ENCODE measurements at regions not wholly inside any gene's neighbourhood (a gene's known extent, or its start where the extent isn't known, plus 50 kb on each side); places are given as distances from the start of the nearest gene placed in this dataset.
A peak's percentile ranks its signal among the peaks of the same experiment; 100 is the strongest.

DNA sequence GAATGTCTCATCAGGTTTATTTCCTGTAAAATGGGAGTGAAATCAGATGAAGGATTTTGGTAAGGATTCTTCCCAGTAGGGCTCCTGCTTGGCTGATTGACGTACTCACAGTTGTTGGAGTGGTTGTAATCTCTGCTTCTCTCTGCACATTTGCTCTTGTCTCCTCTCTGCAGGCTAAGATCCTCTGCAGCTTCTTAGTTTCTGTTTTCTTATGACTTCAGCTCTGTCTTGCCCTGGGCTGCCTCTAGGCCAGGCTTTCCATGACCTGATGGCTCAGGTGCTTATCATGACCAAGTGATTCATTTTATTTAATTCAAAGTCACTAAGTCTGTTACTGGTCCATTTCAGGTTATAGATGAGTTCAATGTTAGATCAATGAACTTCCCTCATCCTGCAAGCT, 394.5 kb upstream of the DDHD1 start:
- no peaks in the 10 kb centered on the region for H3K27me3 ChIP-seq (ENCODE audit: insufficient read depth, low read length, poor library complexity)
- no peaks in the 10 kb centered on the region for H3K36me3 ChIP-seq (ENCODE audit: control insufficient read depth, insufficient read depth, low read length)
- H2AK5ac ChIP-seq (ENCODE audit: low read length): no peak overlapping the region
- WGBS (ENCODE audit: extremely low coverage, insufficient coverage, low lambda C conversion rate): no CpG with 5 or more reads among the region's 1 CpG
- no peak overlapping the region for H2BK5ac ChIP-seq (ENCODE audit: low read length)
- H3K4ac ChIP-seq (ENCODE audit: low read depth, low read length): no peak overlapping the region
- peaks cover 2% of the 10 kb centered on the region for H3K4me1 ChIP-seq (ENCODE audit: control insufficient read depth, low read depth, low read length)
- no peak overlapping the region for H2BK120ac ChIP-seq (ENCODE audit: low read depth, low read length)
- H2BK15ac ChIP-seq (replicated peaks; ENCODE audit: low read depth): no peak overlapping the region
- H3K4me3 ChIP-seq (ENCODE audit: low read length): no peak overlapping the region
- no peak overlapping the region for H4K5ac ChIP-seq (ENCODE audit: low read length)
- no peaks in the 10 kb centered on the region for H3K79me1 ChIP-seq (ENCODE audit: low read length)
- H3K9ac ChIP-seq (ENCODE audit: low read length): no peak overlapping the region
- H3K27ac ChIP-seq (ENCODE audit: low read depth, low read length): no peak overlapping the region
- no peak overlapping the region for H3K18ac ChIP-seq (ENCODE audit: low read length)
- no peak for DNase-seq
- H3K79me2 ChIP-seq (ENCODE audit: control insufficient read depth, insufficient read depth, low read length): no peaks in the 10 kb centered on the region
- H3K23ac ChIP-seq (ENCODE audit: low read length): no peak overlapping the region
- no peak overlapping the region for H3K56ac ChIP-seq (ENCODE audit: low read length)
- H4K8ac ChIP-seq (ENCODE audit: low read depth, low read length): no peak overlapping the region
- no peak overlapping the region for H3K4me2 ChIP-seq (ENCODE audit: low read length)

DNA sequence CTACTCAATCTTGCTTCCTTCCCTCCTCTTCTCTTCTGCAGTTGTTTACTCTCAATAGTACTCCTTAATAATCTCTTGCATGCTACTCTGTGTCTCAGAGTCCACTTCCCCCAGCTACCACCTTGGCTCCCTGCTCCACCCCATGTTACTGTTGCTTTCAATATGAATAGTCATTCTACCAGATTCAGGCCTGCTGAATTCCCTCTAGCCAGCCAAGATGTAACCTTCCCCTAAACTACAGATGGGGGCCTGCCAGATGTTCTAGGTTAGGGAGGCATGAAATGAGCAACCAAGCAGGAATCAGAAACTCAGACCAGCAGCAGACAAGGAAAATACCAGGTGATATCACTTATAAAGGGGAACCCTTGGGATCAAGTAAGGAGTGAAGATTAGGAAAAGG, 392.1 kb upstream of the DDHD1 start:
- no peak overlapping the region for H3K4ac ChIP-seq (ENCODE audit: low read depth, low read length)
- H3K4me1 ChIP-seq (ENCODE audit: control insufficient read depth, low read depth, low read length): peaks cover 2% of the 10 kb centered on the region
- no peak overlapping the region for H4K8ac ChIP-seq (ENCODE audit: low read depth, low read length)
- H3K56ac ChIP-seq (ENCODE audit: low read length): no peak overlapping the region
- H3K9ac ChIP-seq (ENCODE audit: low read length): no peak overlapping the region
- H2BK5ac ChIP-seq (ENCODE audit: low read length): no peak overlapping the region
- DNase-seq: no peak
- no peak overlapping the region for H4K5ac ChIP-seq (ENCODE audit: low read length)
- H3K4me2 ChIP-seq (ENCODE audit: low read length): no peak overlapping the region
- H3K4me3 ChIP-seq (ENCODE audit: low read length): no peak overlapping the region
- no peak overlapping the region for H2AK5ac ChIP-seq (ENCODE audit: low read length)
- no peak overlapping the region for H2BK120ac ChIP-seq (ENCODE audit: low read depth, low read length)
- H3K79me2 ChIP-seq (ENCODE audit: control insufficient read depth, insufficient read depth, low read length): no peaks in the 10 kb centered on the region
- no peak overlapping the region for H3K18ac ChIP-seq (ENCODE audit: low read length)
- no peak overlapping the region for H3K23ac ChIP-seq (ENCODE audit: low read length)
- no peaks in the 10 kb centered on the region for H3K27me3 ChIP-seq (ENCODE audit: insufficient read depth, low read length, poor library complexity)
- H2BK15ac ChIP-seq (replicated peaks; ENCODE audit: low read depth): no peak overlapping the region
- H3K79me1 ChIP-seq (ENCODE audit: low read length): no peaks in the 10 kb centered on the region
- H3K36me3 ChIP-seq (ENCODE audit: control insufficient read depth, insufficient read depth, low read length): no peaks in the 10 kb centered on the region
- H3K27ac ChIP-seq (ENCODE audit: low read depth, low read length): no peak overlapping the region

DNA sequence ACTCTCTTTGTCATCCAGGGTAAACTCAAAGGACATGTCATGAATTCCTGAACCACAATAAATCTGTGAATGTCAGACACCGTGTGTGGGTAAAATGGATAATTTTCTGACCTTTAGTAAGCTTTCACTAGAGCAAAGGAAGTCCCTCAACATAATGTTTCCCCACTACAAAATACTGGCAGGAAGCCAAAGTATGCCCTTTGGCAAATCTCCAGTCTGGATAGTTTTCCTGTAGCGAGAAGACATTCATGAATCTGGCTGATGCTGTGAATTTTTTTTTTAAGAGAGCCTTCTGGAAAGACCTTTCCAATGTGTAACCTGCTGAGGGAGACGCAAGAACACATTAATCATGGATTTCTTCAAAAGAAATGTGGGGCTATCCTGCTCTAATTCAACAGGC, 389.6 kb upstream of the DDHD1 start:
- Histone ChIP-seq H3K4me3 (ENCODE audit: low read length) (no peak overlapping the region), H3K36me3 (ENCODE audit: control insufficient read depth, insufficient read depth, low read length) (no peaks in the 10 kb centered on the region), H4K8ac (ENCODE audit: low read depth, low read length) (no peak overlapping the region), H3K4ac (ENCODE audit: low read depth, low read length) (no peak overlapping the region), H3K9ac (ENCODE audit: low read length) (no peak overlapping the region), H3K27ac (ENCODE audit: low read depth, low read length) (no peak overlapping the region), H3K79me1 (ENCODE audit: low read length) (no peaks in the 10 kb centered on the region), H3K27me3 (ENCODE audit: insufficient read depth, low read length, poor library complexity) (no peaks in the 10 kb centered on the region), H2BK5ac (ENCODE audit: low read length) (no peak overlapping the region), H3K4me2 (ENCODE audit: low read length) (no peak overlapping the region), H3K4me1 (ENCODE audit: control insufficient read depth, low read depth, low read length) (no peaks in the 10 kb centered on the region), H2BK120ac (ENCODE audit: low read depth, low read length) (no peak overlapping the region), H3K56ac (ENCODE audit: low read length) (no peak overlapping the region), H3K18ac (ENCODE audit: low read length) (no peak overlapping the region), H2AK5ac (ENCODE audit: low read length) (no peak overlapping the region), H3K23ac (ENCODE audit: low read length) (no peak overlapping the region), H2BK15ac (replicated peaks; ENCODE audit: low read depth) (peak overlapping the region; percentile 74), H3K79me2 (ENCODE audit: control insufficient read depth, insufficient read depth, low read length) (no peaks in the 10 kb centered on the region), H4K5ac (ENCODE audit: low read length) (no peak overlapping the region)
- DNase-seq: no peak
- no CpG with 5 or more reads among the region's 3 CpGs for WGBS (ENCODE audit: extremely low coverage, insufficient coverage, low lambda C conversion rate)

DNA sequence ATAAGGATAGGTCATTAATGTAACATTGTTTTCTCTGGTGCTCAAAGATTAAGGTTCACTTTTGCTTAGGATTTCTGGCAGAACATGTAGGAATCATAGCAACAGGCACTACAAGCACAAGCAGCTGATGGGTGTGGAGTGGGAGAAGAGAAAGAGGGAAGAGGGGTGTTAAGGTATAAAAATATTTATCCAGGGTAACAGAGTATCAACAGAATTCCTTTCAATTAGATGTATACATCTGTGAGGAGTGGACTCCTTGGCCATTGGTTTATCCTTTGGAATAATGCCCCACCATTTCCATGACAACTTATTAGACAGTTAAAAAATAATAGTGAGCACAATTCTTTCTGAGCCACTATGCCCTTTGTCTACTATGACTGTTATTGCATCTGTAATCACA, 388.3 kb upstream of the DDHD1 start:
- Histone ChIP-seq H2AK5ac (ENCODE audit: low read length) (no peak overlapping the region), H3K56ac (ENCODE audit: low read length) (no peak overlapping the region), H3K4ac (ENCODE audit: low read depth, low read length) (no peak overlapping the region), H4K8ac (ENCODE audit: low read depth, low read length) (no peak overlapping the region), H3K18ac (ENCODE audit: low read length) (no peak overlapping the region), H2BK120ac (ENCODE audit: low read depth, low read length) (no peak overlapping the region), H3K4me2 (ENCODE audit: low read length) (no peak overlapping the region), H4K5ac (ENCODE audit: low read length) (no peak overlapping the region), H2BK15ac (replicated peaks; ENCODE audit: low read depth) (no peak overlapping the region), H3K23ac (ENCODE audit: low read length) (no peak overlapping the region), H3K27me3 (ENCODE audit: insufficient read depth, low read length, poor library complexity) (no peaks in the 10 kb centered on the region), H3K9ac (ENCODE audit: low read length) (no peak overlapping the region), H3K27ac (ENCODE audit: low read depth, low read length) (no peak overlapping the region), H3K79me2 (ENCODE audit: control insufficient read depth, insufficient read depth, low read length) (no peaks in the 10 kb centered on the region), H3K4me1 (ENCODE audit: control insufficient read depth, low read depth, low read length) (no peaks in the 10 kb centered on the region), H3K36me3 (ENCODE audit: control insufficient read depth, insufficient read depth, low read length) (no peaks in the 10 kb centered on the region), H3K4me3 (ENCODE audit: low read length) (no peak overlapping the region), H2BK5ac (ENCODE audit: low read length) (no peak overlapping the region), H3K79me1 (ENCODE audit: low read length) (no peaks in the 10 kb centered on the region)
- DNase-seq: no peak

DNA sequence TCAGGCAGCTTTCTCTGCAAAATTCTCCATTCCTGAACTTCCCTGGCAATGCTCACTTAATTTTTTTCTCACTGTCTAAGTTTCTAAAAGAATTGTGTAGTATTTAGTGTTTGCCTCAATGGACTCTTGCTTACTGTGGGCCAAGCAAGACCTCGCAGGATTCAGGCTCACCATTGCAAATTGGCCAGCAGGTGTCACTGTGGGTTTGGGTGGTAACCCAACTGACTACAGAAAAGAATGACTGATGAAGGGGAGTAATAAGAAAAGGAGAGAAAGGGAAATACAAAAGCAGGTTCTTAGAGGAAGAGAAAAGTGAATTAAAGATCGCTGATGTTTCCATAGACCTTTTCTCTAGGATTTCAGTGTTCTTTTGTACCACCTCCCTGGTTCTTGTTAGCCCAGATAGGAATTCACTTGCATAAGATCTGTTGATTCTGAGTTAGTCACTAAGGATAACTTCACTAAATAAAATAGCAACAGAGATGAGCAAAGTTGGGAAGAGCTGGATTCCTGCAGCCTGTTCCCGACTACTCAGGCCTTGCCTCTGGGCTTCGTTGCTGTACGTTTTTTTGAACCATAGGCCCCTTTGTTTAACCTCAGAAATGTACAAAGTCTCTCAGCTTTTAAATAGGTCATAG, 386.5 kb upstream of the DDHD1 start:
- Histone ChIP-seq H3K23ac (ENCODE audit: low read length) (no peak overlapping the region), H2BK15ac (replicated peaks; ENCODE audit: low read depth) (no peak overlapping the region), H3K4me2 (ENCODE audit: low read length) (no peak overlapping the region), H3K56ac (ENCODE audit: low read length) (no peak overlapping the region), H3K4me1 (ENCODE audit: control insufficient read depth, low read depth, low read length) (no peaks in the 10 kb centered on the region), H3K4me3 (ENCODE audit: low read length) (no peak overlapping the region), H2AK5ac (ENCODE audit: low read length) (no peak overlapping the region), H4K5ac (ENCODE audit: low read length) (no peak overlapping the region), H3K27ac (ENCODE audit: low read depth, low read length) (no peak overlapping the region), H3K36me3 (ENCODE audit: control insufficient read depth, insufficient read depth, low read length) (no peaks in the 10 kb centered on the region), H2BK120ac (ENCODE audit: low read depth, low read length) (no peak overlapping the region), H3K18ac (ENCODE audit: low read length) (no peak overlapping the region), H3K4ac (ENCODE audit: low read depth, low read length) (no peak overlapping the region), H3K9ac (ENCODE audit: low read length) (no peak overlapping the region), H3K79me2 (ENCODE audit: control insufficient read depth, insufficient read depth, low read length) (no peaks in the 10 kb centered on the region), H4K8ac (ENCODE audit: low read depth, low read length) (peak overlapping the region; percentile 15), H3K27me3 (ENCODE audit: insufficient read depth, low read length, poor library complexity) (no peaks in the 10 kb centered on the region), H2BK5ac (ENCODE audit: low read length) (no peak overlapping the region), H3K79me1 (ENCODE audit: low read length) (no peaks in the 10 kb centered on the region)
- DNase-seq: peak; percentile 87
- WGBS (ENCODE audit: extremely low coverage, insufficient coverage, low lambda C conversion rate): no CpG with 5 or more reads among the region's 5 CpGs

DNA sequence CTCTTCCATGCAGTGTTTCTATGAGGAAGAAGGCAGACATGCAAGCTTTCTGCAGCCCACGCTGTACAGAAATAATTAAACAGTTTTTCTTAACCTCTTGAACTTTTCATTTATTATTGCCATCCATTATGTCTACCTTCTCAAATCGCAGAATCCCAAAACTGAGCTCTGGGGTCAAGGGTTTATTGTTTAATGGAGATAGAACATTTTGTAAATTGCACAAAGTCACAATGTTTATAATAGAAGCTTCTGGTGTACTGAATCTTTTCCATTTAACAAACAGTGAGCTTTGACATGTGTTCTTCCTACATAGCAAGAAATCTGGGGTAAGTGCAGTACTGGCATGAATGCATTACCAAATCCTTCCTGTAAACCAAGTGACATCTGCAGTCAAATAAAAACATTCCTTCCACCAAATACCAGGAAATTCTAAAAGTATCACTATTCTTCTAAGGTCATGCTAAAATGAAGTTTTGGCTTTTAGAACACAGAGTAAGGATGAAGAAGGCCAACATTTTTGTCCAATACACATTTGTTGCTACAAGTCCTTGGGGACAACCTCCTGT, 385.3 kb upstream of the DDHD1 start:
- Histone ChIP-seq H3K27me3 (ENCODE audit: insufficient read depth, low read length, poor library complexity) (no peaks in the 10 kb centered on the region), H3K79me2 (ENCODE audit: control insufficient read depth, insufficient read depth, low read length) (no peaks in the 10 kb centered on the region), H2BK120ac (ENCODE audit: low read depth, low read length) (no peak overlapping the region), H2BK5ac (ENCODE audit: low read length) (no peak overlapping the region), H3K27ac (ENCODE audit: low read depth, low read length) (no peak overlapping the region), H3K56ac (ENCODE audit: low read length) (no peak overlapping the region), H3K4me3 (ENCODE audit: low read length) (no peak overlapping the region), H3K9ac (ENCODE audit: low read length) (no peak overlapping the region), H3K4me2 (ENCODE audit: low read length) (no peak overlapping the region), H3K4ac (ENCODE audit: low read depth, low read length) (no peak overlapping the region), H3K23ac (ENCODE audit: low read length) (no peak overlapping the region), H4K5ac (ENCODE audit: low read length) (no peak overlapping the region), H2BK15ac (replicated peaks; ENCODE audit: low read depth) (no peak overlapping the region), H3K18ac (ENCODE audit: low read length) (no peak overlapping the region), H3K79me1 (ENCODE audit: low read length) (no peaks in the 10 kb centered on the region), H2AK5ac (ENCODE audit: low read length) (no peak overlapping the region), H3K4me1 (ENCODE audit: control insufficient read depth, low read depth, low read length) (no peaks in the 10 kb centered on the region), H4K8ac (ENCODE audit: low read depth, low read length) (no peak overlapping the region), H3K36me3 (ENCODE audit: control insufficient read depth, insufficient read depth, low read length) (no peaks in the 10 kb centered on the region)
- no CpG with 5 or more reads among the region's 2 CpGs for WGBS (ENCODE audit: extremely low coverage, insufficient coverage, low lambda C conversion rate)
- no peak for DNase-seq
